ENCODE measurements at regions not wholly inside any gene's neighbourhood (a gene's known extent, or its start where the extent isn't known, plus 50 kb on each side); places are given as distances from the start of the nearest gene placed in this dataset.

DNA sequence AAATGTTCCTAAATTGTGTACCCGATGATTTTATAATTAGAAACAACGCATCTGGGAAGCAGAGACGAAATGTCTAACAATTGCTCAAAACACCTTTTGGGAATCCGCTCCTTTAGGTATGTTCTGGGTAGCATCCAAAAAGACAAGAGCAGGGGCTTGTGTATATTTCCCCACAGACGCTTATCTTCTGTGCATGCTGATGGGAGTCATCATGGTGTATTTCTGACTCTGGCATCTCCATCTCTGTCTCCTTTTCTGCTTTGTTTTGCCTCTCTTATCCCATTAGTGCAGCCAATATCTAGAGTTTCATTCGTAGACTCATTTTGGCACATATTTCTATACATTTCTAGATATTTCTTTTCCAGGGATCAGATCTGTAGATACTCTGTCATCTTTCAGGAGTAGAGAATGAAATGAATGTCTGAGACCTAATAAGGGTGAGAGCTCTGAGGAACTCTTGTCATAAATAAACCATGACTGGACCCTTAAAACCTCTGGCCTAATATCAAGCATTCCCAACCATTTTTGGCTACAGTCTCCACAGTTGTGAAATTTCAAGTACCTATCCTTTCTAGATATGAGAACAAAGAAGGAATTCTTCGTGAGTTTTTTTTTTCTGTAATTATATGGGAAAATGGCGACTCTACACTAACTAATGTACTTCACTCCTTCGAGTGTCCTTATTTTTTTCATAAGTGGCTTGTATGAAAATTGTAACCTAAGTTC, 508.2 kb downstream of the ACTL7B start:
- peak in 1 of 2 donors; percentile 21 for DNase-seq

DNA sequence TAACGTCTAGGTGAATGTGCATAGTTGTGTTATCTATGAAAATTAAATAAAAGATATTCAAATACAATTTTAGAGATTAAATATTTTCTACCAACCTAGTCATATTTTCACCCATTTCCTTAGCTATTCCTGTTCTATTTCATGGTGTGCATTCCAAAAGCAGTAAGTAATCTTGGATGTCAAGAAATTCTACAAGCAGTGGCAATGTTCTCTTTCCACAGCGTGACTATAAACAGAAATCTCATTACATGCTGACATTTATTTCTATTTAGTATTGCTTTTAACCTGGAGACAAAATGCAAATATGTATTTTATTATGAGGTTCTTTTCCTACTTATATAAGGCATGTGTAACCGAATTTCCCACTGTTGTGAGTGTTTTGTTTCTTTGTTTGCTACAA, 510.0 kb downstream of the ACTL7B start:
- DNase-seq: no peak

DNA sequence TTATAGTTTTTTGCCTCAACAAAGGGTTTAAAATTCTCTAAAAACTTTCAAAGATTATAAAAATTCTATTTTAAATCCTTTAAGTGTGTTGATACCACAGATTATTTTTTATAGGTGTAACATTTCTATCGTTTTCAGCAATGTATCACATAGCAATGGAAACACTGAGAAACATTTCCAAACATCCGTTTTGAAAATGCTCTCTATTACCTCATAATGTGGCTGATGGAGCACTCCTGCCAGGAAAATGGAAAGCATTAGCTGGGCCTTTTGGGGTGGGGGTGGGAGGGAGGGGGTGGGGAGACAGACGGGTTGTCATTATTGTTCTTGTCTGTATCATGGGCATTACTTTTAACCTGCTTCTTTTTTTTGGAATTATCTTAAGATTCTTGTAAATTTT, 516.5 kb downstream of the ACTL7B start:
- no peak for DNase-seq

DNA sequence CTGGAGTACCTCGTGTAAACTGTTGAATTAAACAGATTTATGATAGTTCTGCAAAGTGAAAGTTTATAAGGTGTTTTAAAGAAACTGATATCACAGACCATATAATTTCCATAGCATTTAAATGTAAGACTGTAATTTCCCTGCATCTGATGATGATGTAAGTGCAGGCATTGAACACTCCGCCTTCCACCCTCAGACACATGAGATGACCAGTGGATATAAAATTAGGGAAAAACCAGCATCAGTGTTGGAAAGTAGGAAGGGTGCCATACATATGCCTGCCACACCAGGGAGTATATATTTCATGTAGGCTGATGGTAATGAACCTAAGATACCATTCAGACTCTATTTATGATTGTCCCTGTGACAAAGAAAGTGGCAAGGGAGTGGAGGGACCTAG, 519.2 kb downstream of the ACTL7B start:
- DNase-seq: no peak

DNA sequence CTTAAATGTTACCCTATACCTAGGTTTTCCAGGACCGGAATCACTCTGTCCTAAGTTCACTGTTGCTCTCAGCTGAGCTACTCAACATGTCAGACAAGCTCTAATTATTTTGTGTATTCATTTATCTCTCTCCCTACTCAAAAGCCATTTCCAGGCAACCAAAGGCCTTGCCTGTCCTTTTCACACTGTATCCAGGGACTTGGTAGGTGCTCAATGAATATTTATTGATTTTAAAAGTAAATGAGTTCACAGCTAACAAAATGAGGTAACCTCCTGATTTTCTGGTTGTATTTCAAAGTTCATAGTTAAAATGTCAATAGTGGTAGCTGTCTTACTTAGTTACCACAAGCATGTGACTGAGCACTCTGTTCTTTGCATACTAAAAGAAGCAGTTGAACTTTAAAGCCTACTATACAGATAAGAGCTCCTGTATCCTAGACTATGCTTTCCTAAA, 522.2 kb downstream of the ACTL7B start:
- DNase-seq: no peak

DNA sequence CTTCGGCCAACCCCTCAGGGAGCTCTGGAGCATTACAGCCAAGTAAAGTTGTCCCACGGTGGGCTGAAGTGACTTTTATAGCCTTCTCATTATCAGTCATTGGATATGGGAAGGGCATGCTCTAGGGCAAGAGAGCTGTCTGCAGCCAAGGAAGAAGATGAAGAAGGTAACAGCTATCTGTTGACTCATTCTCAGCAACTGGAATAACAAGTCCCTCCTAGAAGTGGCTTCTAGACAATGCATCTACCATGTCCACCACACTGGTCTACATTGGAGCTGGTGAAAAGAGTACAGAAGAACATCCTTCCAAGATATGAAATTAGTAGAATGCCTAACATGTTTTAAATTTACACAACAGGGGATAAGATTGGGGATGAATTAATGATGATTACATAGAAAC, 524.2 kb downstream of the ACTL7B start:
- no peak for DNase-seq

DNA sequence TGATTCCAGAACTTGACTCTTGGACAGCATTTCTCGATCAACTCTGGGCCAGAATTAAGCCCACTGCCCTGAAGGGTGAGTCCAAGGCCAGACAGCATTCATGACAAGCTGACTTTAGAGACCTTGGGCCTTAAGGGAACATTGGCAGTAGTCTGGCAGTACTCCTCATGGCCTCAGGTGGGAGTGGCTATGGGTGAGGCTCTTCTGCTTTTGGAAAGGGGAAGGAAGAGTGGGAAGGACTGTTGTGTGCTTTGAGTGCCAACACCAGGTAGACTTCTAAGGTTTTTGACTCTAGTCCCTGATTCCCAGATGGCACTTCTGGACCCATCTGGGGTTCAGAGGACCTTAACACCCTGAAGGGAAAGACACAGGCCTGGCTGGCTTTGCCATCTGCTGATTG, 530.4 kb downstream of the ACTL7B start:
- no peak for DNase-seq

DNA sequence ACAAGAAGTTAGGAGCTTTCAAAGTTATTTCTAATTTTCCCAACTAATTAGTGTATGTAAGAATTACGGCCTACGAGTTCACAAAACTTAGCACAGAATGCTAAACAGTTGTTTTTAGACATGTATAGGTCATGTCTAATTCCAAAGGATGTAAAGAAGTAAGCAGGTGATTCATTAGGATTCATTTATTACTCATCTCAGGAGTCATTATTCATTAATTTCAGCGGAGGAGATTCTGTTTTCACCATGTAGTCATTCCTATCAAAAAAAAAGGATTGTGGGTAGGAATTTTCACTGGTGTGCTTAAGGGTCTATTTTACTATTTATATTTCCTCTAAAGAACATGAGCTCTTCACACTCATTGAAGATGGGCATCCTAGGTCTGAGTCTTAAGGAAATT, 532.2 kb downstream of the ACTL7B start:
- DNase-seq: no peak

DNA sequence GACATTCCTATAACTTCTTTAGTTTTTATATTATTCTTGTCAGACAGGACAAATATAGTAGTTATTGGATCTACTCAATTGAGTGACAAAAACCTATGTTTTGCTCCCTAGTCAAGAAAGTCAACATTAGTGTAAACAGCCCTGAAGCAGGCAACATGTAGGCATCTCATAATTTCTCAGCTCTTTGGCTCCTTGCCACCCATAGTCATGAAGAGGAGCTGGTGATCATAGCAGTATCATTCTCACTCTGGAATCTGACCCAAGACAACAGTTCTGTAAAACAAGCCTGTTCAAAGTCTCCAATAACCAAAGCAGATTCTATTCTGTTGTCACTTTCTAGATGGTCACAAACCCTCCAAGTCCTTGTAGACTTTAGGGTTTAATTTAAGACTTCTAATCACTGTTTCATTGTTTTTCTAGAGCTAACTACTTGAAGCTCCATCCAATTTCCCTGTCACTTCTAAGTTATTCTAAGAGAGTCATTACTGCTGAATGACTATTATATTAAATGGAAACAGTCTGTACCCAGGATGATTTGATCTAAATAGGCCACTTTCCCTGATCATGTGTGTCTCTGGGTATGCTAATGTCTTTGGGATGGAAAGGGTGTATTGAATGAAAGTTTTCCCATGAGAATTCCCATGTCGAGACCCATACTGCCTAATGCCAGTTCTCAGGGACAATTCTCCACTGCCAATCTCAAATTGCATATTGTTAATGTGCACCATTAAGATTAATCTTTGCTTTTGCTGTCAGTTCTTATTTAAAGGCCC, 533.3 kb downstream of the ACTL7B start:
- no peak for DNase-seq

DNA sequence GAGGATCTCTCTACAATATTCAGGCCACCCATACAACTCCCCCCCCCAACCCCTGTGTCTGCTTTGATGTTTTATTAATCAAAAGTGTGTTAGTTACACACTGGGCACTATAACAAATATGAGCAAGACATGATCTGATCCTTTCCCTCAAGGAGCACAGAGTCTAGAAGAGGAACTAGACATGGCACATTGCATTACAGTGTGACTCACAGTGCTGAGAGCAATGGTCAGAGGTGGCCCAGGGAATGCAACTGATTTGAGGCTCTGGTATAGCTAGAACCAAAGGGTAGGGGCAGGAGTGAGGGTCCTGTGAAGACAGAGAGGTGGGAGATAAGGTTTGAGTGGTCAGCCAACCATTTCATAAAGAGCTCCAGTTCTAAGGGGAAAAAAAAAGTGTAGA, 539.2 kb downstream of the ACTL7B start:
- no peak for DNase-seq

DNA sequence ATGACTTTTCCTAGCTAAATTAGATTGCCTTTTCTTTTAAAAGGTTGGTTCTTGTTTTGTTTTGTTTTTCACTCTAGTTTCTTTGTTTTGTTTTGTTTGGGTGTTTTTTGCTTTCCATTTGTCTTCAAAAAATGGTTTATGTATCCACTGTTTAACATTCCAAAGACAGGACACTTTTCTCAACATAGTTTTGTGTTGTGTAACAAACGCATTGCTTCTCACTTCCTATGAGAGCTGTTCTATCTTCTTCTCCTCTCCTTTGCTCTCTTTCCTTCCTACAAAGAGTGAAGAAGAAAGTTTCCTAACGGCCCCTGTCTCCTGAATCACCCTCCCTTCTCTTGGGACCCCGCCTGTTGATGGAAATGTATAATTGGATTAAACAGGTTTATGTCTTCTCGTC, 539.7 kb downstream of the ACTL7B start:
- no peak for DNase-seq

DNA sequence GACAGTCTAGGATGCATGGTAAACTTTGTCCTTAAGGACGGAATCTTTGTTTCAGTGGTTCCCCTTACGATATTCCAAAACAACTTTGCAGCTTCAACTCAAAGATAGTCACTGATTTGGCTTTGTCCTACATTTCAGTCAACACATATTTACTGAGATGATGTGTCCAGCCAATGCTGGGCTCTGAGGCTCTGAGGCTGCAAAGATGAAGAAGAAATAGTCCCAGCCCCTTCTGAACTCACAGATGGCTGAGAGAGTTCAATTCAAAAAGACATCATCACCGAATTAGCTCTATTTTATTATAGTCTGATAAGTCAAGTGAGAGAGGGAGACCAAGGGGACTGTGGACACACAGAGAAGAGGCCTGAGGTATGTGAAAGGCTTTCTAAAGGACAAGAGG, 544.0 kb downstream of the ACTL7B start:
- DNase-seq: peak; percentile 82

DNA sequence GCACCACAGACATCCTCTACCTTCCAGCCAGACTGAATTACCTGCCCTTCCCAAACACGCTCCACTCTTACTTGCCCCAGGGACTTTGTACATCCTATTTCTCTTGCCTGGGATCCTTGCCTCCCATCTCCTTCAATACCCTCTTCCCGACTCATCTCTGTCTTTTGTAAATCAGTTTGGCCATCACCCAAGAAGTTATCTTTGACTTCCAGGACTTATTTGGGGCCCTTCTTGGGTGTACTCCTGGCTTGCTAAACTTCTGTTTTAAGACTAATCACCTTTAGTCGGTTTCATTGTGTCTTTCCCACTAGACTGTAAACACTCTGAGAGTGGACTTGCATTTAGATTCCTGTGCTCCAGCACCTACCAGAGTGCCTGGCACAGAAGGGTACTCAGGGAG, 545.6 kb downstream of the ACTL7B start:
- no peak for DNase-seq

DNA sequence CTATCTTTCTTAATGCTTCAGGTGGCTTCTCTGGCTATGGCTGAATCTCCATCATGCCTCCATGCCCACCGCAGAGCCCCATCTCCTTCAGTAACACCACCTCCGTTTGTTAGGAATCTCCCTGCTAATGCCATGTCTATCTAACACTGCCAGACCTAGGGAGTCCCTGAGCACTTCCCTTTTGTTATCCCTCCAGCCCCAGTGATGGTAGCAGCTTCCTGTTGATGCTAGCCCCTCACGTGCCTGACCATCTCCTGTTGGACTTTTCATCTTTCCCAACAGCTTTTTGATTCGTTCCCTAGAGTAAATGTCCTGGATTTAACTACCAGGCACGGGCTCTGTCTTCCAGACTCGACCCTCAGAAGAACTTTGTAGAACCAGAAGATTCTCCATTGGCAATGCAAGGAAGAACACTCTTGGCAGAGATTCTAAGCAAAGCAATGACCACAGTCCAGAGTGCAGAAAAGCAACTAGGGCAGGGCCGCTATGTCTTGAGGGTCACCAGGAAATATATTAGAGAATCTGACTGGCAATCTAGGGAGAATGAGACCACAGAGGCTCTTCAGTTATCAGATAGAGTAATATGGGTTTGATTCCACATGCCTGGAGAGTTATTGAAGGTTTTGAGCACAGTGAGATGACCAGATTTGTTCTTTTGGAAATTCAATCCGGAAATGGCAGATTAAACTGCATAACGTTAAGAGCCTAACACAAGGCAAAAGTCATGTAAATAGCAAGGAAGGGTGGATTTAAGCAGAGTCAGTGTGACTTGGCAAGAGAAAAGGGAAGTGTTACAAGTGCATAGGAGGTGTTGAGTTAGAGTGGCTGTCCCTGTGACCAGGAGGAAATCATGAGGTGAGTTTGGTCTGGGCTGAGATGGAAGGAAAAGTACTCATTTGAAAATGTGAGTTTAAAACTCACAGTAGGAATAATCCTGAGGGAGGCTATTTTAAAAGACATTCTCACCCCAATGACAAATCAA, 555.2 kb downstream of the ACTL7B start:
- no peak for DNase-seq

DNA sequence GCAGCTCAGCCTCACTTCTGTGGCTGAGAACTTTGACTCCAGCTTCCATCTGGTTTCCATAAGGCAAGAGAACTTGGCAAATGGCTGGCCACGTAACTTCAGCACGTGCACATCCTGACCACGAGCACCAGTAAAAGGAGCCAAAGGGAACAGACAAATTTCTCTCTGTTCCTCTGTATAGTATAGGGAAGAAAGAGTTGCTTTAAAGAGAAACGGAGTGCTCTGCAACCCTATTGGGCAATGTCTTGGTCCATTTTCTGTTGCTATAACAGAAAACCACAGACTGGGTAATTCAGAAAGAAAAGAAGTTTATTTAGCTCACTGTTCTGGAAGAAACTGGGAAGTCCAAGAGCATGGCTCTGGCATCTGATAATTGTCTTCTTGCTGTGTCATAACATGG, 558.7 kb downstream of the ACTL7B start:
- DNase-seq: no peak

DNA sequence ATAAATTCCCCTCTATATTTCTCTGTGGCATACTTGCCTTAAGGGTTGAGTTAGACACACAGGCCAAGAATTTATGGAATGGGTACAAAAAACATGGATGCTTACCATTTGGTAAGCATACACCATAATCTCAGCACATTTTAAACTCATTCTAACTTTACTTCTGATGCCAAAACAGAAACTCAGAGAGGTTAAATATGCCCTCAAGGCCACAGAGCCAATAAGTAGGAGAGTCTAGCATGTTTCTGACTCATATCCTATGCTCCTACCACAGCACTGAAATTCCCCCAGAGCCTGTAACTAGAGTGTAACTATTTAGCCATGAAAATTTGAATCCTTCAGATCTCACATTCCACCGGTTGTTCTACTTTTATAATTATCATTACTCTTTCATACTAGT, 559.7 kb downstream of the ACTL7B start:
- no peak for DNase-seq

DNA sequence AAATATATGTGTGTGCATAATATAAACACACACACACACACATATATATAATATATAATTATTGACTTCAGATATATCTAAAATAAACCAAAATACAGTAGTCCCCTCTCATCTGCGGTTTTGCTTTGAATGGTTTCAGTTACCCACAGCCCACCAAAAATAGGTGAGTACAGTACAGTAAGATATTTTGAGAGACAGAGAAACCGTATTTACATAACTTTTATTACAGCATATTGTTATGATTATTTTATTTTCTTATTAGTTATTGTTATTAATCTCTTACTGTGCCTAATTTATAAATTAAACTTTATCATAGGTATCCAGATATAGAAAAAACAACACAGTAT, 564.2 kb downstream of the ACTL7B start:
- no peak for DNase-seq

DNA sequence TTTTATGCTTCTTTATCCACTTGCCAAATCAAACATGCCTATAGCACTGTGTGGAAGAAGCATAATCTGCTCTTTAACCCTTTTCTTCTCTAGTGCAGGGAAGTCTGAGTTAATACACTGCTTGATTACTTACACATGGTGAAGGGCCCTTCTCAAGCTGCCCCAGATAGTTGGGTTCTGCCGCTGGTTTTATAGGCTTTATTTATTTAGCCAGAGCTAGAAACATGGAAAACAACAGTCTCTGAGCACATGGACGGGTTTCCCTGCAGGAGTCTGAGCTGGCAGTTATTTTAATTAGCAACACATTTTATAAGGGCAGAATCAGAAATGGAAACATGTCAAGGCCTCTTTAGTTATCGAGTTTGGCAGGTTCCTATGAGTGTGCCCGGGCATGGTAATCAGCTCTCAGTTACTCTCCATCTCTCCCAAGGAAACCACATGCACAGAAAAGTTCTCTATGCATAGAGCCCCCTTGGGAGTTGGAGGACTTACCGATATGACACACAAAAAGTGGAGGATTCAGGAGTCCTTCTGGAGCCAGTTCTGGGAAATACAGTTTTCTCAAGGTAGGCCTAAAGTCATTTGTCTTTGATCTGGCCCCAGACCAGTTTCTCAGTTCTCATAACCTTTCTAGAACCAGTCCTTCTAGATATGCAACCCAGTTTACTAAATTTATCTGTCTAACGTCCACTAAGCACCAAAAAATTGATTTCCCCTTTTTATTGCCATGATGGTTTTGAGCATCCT, 564.8 kb downstream of the ACTL7B start:
- no peak for DNase-seq

DNA sequence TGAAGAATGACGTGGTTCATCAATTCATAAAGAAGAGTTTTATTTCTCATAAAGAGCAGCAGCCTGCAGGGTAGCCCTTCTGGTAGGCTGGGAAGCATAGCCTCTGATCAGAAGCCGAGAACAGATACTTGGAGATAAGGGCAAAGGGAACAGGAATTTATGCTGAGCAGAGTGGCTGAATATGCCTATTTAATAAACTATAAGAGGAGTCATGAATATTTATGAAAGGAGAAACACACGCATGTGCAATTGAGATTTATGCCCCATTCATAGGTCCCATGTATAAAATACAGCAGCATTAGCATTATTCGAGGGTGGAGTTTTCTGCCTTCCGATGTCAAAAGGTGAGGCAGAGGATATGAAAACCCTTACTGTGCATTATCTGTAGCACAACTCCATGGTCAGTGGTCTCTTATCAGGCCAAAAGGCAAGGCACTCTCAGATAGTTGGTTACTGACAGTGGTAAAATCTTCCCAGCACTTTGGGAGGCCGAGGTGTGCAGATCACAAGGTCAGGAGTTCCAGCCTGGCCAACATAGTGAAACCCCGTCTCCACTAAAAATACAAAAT, 569.1 kb downstream of the ACTL7B start:
- no peak for DNase-seq

DNA sequence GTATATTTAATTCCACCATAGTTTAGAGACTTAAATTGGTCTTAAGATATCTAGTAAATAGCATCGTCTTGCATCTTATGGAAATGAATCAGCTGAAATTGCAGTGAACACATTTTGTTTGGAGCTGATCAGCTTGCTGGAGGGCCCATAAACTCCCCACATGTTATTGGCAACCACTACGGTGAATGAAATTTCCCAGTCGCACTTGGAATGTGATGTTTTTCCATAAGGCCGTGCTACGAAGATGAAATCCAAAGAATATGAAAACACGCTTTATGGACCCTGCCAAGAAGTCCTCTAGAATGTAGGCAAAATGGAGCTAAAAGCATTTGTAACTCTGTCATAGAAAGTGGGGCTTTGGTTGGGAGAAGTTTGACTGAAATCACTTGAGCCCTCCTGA, 572.1 kb downstream of the ACTL7B start:
- no peak for DNase-seq

DNA sequence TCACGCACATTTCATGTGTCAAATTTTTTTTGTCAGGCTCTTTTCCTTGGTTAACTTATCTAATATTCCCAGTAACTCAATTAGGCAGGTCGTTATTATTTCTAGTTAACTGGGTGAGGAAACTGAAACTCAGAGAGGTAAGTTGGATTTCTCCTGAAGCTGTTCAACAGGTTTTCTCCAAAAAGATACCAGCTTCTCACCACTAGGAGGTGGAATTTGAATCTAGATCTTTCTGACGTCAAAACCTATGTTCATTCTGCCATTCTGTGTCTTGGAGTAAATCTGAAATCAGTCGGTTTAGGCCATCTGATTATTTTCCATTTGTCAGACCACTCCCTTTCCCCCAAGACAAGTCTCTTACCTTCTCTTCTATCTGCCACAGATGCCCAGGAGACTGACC, 572.9 kb downstream of the ACTL7B start:
- DNase-seq: no peak
